Stimulated activated CD4-positive, alpha-beta T cell treated with anti-CD3 and anti-CD28 coated beads, Interleukin-1b, Interleukin-23, amount 100 ng/mL, for 24 hours (primary cell): ENCODE measurements at regions not wholly inside any gene's neighbourhood (a gene's known extent, or its start where the extent isn't known, plus 50 kb on each side); places are given as distances from the start of the nearest gene placed in this dataset.
A peak's percentile ranks its signal among the peaks of the same experiment; 100 is the strongest.

Experiments used
- DNase-seq, 4 experiments: peaks; one replicate each; pipeline ENCODE4 v3.0.0-alpha.2; 2020; ENCODE audit warnings: low read depth in 4 of 4, low spot score in 1 of 4

- no peak for DNase-seq
These were observed 1459.9 kb upstream of the CELF4 start for GRCh38 chr18:39025531-39025930.

GRCh38 chr18:39019989-39020388, 1454.4 kb upstream of the CELF4 start:
- DNase-seq, result no peak

GRCh38 chr18:39007031-39007902, 1441.7 kb upstream of the CELF4 start:
- DNase-seq, result no peak

DNA sequence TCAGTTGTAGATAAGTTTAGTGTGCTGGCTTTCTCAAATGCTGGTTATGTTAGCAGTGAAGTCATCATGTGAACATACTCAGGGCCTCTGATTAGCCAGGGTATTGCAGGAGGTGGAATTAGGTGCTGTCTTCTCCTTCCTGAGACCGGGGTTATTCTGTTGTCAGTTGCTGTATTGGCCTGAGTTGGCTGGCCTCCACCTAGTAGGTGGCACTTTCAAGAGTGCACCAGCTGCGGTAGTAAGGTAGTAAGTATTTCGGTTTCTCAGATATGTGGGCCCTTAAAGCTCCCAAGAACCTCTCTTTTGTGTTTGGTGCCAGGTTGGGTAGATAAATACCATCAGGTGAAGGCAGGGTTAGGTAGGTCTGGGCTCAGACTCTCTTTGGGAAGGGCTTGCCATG, 1430.5 kb upstream of the CELF4 start:
- no peak for DNase-seq

DNA sequence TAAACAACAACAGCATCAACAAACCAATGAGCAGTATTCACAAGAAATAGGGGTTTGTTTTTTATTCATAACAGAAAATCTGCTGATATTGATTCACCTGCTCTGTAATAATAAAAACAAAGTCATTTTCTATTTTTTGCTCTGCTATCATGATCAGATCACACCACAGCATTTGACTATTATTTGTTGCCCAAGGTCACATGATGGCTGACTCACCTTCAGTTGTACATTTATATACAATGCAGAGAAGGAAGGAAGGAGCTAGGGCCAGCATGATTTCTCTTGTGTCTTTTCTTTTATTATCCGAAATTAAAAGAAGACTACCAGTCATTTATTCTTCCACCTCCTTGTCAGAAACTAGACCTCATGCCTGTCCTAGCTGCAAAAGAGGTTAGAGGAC, 1427.7 kb upstream of the CELF4 start:
- no peak for DNase-seq

GRCh38 chr18:38984968-38985367, 1419.4 kb upstream of the CELF4 start:
- no peak for DNase-seq

DNA sequence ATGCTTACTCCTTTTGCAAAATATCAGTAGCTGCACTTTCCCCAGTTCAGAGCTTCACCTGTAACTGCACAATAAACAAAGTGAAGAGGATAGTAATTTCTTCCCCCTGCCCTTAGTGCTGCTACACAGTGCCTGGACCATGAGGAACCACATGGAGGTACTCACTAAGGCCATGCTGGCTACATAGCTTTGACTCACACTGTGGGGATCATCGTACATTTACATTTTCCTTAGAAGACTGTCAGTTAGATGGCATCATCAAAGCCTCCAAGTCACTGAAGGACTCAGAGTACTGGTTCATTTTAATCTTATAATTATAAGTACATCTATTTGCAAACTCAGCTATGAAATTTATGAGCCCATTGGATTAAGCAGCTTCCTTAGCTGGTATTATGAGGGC, 1416.5 kb upstream of the CELF4 start:
- no peak for DNase-seq

DNA sequence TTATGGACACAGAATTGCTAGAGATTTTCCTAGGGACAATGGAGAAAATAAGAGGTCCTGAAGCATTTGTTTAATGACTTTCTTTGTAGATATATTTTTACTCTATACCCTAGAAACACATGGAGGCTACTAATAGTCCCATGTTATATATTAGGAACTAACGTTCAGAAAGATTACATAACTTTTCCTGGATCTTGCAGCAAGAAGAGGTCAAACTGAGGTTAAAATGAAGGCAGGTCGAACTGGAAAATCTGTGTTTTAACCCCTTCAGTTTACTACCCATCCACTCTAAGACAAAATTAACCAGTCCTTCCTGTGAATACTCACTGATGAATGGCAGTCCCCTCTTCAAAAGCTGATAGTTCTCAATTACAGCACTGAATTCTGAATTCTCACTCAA, 1415.8 kb upstream of the CELF4 start:
- no peak for DNase-seq

DNA sequence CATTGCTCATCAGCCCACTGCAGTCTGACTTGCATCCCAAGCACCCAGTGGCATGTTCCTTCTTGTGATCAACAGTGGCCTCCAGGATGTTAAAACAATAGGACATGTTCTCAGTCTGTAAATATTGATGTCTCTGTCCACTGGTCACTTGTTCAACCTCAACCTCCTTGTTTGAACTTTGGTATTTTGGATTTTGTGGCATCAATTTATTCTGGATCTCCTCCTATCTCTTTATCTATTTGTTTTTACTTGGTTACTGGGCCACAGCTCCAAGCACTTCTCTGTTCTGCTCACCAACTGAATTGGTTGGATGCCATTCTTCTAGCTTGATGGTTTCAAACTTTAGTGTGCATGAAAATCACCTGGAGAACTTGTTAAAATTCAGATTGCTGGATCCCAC, 1414.8 kb upstream of the CELF4 start:
- DNase-seq, result no peak

- DNase-seq, result no peak
These were observed 1407.0 kb upstream of the CELF4 start for GRCh38 chr18:38972571-38972970.

DNA sequence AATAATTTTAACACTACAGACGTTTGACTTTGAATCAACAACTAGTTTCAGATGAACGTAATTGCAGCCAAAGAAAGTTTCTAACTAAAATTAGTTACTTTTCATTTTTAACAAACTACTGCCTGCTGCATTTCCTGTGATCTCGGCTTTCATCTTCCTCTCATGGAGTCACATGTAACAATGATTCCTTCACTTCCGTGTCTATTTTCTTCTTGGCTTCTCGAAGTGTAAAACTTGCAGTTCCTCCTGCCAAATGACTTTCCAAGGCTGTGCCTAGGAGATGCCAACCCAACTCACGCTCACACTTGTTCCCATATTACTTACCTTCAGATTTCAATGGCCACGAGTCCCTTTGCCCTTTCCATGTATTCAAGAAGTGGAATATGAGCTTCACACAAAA, 1406.3 kb upstream of the CELF4 start:
- no peak for DNase-seq

DNA sequence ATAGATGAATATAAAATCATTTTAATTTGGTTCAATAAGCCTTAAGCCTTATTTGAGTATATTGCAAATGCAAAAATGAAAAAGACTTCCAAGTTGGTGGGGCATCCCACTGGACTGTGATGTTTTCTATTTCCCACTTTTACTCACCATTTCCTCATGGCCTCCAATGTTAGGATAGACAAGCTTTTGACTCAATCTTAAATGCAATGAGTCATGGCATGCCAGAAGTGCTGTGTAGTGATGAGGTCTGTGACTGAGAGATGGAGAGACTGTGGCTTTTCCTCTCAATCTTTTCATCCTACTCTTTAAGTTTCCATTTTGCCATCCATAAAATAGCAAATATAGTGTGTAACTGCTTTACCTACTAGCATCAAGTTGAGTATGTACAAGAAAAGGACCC, 1401.2 kb upstream of the CELF4 start:
- DNase-seq, result no peak

GRCh38 chr18:38963943-38964660, 1398.5 kb upstream of the CELF4 start:
- no peak for DNase-seq

GRCh38 chr18:38961880-38962279, 1396.3 kb upstream of the CELF4 start:
- DNase-seq, result no peak

DNA sequence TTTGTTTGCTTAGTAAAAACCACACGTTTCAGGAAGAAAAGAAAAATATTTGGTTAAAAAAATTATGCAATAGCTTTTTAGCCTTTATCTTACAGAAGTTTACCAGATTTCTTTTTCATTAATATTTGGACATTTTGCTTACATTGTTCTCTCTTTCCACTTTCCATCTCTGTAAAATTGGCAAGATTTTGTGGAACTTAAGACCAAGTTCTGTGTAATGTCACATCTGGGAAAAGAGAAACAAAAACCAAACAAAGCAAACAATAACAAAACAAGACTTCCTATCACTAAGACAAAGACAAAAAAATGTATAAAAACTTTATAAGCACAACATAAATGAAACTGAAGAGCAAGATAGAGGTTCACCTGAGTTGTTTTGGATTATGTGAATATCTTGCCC, 1392.1 kb upstream of the CELF4 start:
- no peak for DNase-seq

DNA sequence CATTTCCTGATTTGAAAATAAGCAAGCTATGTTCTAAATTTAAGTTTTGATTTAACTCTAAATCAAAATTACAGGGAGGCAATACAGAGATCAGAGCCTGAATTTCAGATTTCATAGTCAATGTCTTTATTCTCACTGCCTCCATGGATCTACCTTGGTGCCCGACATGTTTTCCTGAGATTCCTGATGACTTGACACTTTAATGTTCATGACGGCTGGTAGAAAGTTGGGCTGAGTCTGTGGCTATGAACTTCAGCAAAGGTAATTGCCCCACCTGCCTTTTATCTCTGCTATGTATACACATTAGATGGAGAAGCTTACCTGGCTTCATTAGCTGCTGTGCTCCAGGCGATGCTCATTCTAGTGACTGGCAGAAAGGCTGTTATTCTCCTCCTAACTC, 1390.5 kb upstream of the CELF4 start:
- DNase-seq, result no peak

GRCh38 chr18:38951633-38952032, 1386.0 kb upstream of the CELF4 start:
- no peak for DNase-seq

GRCh38 chr18:38948436-38948835, 1382.8 kb upstream of the CELF4 start:
- DNase-seq, result no peak

- no peak for DNase-seq
These were observed 1378.9 kb upstream of the CELF4 start for GRCh38 chr18:38944446-38945024.

DNA sequence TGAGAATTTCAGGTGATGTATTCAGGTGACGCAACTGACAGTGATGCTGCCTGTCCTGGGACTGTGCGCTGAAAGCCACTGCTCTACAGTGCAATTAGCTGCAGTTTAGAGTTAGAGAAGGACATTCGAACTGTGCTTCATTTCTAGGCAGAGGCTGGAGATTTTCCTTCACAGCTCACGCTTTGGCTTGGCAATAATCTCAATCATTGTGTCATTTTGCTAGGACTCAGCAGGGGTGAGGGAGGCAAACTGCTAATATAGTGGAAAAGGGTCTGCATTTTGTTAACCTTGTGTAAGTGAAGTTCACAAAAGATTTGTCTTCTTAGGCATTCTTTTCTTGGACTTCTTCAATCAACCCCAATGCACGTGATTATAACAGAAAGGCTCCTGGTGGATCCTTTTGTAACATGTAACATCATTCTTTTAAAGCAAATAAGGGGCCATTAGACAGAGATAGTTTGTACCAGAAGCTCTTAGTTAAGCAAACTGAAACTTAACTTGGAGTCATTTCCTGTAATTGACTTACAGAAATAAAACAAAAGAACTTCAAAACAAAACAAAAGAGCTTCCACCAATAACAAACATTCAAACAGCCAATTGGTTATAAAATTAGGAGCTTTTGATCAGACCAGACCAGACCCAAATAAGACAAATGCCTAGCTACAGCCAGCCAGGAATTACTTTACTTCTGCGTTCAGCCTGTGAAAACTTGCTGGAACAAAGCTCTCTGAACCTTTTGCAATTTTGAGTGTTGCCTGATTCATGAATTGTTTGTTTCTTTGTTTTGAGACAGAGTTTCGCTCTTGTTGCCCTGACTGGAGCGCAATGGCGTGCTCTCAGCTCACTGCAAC, 1376.3 kb upstream of the CELF4 start:
- no peak for DNase-seq

DNA sequence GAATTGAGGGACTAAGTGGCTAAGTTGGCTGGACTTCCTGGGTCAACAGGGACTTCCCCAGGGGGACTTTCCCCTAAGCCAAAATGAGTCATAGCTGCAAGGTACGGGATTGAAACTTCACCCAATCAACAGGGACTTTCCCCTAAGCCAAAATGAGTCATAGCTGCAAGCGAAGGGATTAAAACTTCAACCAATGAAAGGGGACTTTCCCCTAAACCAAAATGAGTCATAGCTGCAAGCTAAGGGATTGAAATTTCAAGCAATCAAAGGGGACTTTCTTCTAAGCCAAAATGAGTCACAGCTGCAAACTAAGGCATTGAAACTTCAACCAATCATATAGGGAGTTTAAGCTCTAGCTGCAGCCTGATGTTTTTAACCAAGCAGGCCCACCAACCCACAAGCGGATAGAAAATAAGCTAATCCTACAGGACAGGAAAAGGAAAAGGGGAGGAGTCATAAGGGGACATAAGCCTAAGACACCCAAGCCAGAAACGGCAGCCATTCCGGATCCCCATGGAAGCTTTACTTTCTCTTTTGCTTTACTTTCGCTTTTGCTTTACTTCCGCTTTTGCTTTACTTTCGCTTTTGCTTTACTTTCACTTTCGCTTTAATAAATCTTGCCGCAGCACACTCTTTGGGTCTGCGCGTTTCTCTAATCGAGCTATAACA, 1375.4 kb upstream of the CELF4 start:
- peak; percentile 14 to 32 (median 22) for DNase-seq
